Fibroblast of skin of left quadriceps (primary cell): ENCODE measurements at regions not wholly inside any gene's neighbourhood (a gene's known extent, or its start where the extent isn't known, plus 50 kb on each side); places are given as distances from the start of the nearest gene placed in this dataset.

Experiments
- DNase-seq, 2 experiments: peaks; one replicate each; pipeline ENCODE4 v3.0.0-alpha.2; 2013; ENCODE audit warnings: low read depth in 2 of 2

DNA sequence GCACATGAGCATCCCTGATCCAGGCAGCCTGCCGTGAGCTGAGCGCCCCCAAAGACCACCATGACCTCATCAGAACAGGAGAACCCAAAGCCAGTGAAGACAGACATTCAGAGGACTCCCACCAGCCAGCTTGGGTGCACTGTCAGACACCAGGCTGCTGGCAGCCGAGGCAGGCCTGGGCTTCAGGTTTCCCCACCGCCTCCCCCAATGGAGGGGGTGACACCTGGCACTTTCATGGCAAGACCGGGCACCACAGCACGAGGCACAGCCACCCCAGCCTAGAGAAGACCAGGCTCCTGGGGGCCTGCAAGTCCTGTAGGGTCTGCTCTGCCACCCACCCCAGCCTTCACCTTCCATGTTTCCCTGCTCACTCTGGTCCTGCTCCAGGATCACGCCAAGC is 140.5 kb downstream of the C16orf95 start:
- no peak for DNase-seq

- no peak for DNase-seq
Measured at GRCh38 chr16:87177673-87178072, 139.5 kb downstream of the C16orf95 start.

DNA sequence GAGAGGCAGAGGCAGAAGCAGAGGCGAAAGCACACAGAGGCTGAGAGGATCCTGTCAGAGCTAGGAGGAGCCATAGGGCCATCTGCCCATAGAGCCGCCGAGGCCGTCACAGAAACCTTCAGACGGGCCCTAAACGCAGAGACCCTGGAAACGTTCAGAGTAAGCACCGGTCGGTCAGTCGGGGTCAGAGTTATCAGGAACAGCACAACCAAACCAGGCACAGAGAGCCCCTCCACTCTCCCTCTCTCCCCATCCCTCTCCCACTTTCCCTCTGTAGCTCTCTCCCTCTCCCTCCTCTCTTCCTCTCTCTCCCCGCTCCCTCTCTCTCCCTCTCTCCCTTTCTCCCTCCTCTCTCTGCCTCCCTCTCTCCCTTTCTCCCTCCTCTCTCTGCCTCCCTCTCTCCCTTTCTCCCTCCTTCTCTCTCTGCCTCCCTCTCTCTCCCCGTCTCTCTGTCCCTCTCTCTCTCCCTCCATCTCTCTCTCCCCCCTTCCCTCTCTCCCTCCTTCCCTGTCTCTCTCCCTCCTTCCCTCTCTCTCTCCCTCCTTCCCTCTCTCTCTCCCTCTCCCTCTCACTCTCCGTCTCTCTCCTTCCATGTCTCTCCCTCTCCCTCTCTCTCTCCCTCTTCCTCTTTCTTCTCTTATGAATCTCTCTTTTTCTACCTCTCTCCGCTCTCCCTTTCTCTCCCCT is 138.9 kb downstream of the C16orf95 start:
- DNase-seq: no peak

GRCh38 chr16:87178977-87179376 is 138.2 kb downstream of the C16orf95 start:
- DNase-seq: no peak

DNA sequence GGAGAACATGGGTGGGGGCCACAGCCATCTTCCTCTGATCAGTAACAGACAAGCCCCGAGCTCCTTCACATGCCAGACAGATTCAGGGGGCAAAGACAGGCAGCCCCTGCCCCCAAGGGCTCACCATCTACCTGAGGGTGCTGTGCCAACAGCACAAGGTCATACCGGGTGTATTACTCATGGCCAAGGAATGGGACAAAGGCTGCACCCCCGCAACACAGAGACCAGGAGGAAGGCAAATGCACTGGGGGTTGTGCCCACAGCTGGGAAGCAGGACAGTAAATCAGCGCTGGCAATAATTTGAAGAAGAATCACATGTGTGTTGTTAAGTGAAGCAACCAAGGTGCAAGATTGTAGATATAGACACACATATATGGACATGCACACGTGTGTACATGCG is 137.1 kb downstream of the C16orf95 start:
- DNase-seq: no peak

DNA sequence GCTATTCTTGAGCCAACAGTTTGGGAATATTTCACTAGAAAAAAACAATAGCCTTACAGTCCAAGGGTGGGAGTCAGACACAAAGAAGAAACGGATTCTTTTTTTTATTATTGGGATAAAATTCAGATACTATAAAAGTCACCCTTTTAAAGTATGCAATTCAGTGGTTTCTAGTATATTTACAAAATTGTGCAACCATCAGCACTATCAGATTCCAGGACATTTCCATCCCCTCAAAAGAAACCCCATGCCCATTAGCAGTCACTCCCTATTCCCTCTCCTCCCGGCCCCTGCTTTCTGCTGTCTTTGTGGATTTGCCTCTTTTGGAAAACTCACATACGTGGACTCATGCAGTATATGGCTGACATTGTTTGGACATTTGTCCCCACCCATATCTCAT is 134.4 kb downstream of the C16orf95 start:
- no peak for DNase-seq

DNA sequence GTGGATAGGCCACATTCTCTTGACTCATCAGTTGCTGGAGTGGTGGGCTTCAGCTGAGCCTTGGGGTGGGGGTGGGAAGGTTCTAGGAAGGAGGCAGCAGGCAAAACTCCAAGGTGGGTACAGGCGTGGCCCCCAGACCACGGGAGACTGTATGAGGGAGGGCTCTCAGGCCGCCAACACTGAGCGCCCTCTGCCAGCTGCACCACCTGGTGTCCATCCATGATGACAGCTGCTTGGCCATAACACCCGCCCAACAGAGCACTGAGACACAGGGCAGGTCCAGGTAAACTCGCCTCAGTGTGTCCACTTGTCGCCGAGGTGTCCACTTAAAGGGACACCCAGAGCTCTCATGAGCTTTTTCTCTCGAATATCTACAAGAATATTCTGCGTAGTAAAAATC is 133.5 kb downstream of the C16orf95 start:
- no peak for DNase-seq

- no peak for DNase-seq
Measured at GRCh38 chr16:87185308-87185707, 131.9 kb downstream of the C16orf95 start.

- DNase-seq: no peak
Measured at GRCh38 chr16:87185983-87186382, 131.2 kb downstream of the C16orf95 start.

DNA sequence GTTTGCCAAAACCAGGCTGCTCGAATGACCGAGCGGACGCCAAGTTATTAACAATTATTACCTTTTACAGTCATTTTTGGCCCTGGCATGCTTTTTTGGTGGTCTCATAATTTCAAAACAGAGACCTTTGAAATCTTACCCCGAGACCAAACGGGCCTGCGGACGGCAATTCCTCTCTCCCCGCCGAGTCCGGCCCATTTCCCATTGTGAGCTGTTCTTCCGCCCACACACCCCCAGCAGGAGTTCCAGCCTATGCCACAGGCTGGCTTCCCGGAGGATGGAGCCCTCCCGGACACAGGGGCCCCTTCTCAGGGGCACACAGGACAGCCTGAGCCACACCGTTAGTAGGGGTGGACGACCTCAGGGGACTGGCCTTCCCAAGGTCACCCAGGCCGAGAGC is 130.7 kb downstream of the C16orf95 start:
- DNase-seq: no peak

DNA sequence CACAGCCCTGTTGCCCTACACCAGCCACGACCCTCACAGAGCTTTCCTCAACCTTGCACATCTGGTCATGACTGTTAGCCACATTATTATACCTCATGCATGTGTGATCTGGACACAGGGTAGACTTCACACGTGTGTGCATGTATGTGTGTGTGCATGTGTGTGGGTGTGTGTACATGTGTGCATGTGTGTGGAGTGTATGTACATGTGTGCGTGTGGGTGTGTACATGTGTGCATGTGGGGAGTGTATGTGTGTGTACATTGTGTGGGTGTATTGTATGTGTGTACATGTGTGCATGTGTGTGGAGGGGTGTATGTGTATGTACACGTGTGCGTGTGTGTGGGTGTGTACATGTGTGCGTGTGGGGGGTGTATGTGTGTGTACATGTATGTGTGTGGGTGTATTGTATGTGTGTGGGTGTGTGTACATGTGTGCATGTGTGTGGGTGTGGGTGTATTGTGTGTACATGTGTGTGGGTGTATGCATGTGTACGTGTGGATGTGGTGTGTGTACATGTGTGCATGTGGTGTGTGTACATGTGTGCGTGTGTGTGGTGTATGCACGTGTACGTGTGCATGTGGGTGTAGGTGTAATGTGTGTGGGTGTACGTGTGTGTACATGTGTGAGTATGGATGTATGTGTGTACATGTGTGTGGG is 130.2 kb downstream of the C16orf95 start:
- no peak for DNase-seq

DNA sequence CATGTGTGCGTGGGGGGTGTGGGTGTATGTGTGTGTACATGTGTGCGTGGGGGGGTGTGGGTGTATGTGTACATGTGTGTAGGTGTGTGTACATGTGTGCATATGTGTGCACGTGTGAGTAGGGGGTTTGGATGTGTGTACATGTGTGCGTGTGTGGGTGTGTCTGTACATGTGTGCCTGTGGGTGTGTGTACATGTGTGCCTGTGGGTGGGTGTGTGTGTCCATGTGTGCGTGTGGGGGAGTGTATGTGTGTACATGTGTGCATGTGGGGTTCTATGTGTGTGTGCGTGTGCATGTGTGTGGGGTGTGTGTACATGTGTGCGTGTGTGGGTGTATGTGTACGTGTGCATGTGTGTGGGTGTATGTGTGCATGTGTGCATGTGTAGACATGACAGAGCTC is 129.1 kb downstream of the C16orf95 start:
- no peak for DNase-seq

GRCh38 chr16:87189426-87189825 is 127.8 kb downstream of the C16orf95 start:
- DNase-seq: no peak

GRCh38 chr16:87190288-87191230 is 126.6 kb downstream of the C16orf95 start:
- no peak for DNase-seq

GRCh38 chr16:87192452-87193073 is 124.6 kb downstream of the C16orf95 start:
- no peak for DNase-seq

DNA sequence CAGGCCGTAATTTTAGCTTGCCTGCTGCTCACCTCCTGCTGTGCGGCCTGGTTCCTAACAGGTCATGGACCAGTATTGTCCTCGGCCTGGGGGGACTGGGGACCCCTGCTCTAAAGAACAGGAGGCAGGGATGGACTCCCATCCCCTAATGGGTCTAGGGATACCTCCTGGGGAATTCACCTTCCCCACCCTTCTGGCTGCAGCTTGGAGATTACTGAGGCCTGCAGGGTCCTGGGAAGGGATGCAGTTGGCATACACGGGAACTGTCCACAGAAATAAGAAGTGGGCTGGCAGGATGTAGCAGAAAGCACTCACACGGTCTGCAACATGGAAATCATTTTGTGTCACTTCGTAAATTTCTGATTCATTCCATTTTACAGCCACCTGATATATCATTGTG is 123.0 kb downstream of the C16orf95 start:
- no peak for DNase-seq

DNA sequence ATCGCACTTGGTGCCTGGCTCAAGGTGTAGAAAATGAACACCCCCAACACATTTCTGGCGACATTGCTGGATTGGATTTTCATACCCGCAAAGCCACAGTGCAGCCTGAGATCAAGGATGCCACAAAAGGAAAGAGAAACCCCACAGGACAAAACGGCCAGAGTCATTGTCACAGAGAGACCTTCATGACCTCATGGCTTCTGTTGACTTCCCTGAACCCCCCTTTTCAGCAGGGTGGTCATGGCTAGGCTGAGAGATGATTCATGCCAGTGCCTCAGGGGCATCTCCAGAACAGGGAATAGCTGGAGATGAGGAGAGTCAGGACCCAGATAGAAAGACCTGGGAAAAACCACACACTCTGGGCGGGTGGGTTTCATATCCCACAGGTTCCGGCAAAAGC is 122.0 kb downstream of the C16orf95 start:
- DNase-seq: no peak

DNA sequence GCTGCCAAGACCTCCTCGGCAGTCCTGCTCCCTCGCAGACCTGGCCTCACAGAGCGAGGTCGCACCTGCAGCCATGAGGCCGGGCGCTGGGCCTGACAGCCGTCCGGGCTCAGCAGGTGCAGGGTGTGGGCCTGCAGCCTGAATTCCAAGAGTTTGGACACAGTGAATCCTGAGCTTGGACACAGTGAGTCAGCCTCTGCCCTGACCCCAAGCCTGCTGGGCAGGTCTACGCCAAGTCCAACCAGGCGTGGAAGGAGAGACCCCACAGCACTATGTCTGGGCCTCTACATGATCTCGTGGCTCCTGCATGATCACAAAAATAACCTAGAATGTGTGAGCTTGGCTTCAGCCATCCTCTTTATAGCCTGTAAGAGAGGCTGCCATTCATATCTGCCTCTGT is 121.0 kb downstream of the C16orf95 start:
- no peak for DNase-seq

DNA sequence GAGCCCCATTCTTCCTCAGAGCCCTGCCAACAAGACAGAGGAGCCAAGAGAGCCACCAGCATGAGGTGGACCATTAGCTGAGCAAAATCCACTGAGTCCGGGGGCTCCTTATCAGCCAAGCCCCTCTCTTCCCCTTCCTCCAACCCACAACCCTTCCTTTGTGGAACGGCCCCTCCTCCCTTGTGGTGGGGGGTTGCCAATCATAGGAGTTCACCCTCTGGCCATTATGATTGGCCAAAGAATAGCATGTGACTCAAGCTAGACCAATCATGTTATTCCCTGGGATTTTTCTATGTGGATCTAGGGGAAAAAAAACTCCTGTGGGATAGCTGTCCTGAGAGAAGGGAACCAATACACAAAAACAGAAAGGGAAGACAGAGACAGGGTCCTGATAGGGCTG is 120.5 kb downstream of the C16orf95 start:
- DNase-seq: no peak

GRCh38 chr16:87198328-87198832 is 118.8 kb downstream of the C16orf95 start:
- no peak for DNase-seq

DNA sequence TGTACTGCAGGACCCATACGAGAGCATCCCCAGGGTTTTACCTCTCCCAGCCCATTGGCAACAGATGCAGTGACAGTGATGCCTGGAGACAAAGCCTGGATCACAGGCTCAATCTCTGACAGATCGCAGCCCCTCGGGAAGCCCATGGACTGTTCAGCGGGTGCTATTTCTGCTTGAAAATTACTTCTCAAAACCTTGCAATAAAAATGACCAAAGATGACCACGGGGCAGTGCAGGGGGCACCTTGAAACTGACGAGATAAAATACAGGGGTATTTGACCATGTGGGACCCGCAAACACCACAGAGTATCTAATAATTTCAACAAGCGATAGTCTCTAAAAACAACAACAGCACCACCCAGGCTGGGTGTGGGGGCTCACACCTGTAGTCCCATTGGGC is 118.3 kb downstream of the C16orf95 start:
- no peak for DNase-seq

GRCh38 chr16:87199379-87199778 is 117.8 kb downstream of the C16orf95 start:
- no peak for DNase-seq
